Psoas muscle (tissue), 7 donors: ENCODE measurements at regions not wholly inside any gene's neighbourhood (a gene's known extent, or its start where the extent isn't known, plus 50 kb on each side); places are given as distances from the start of the nearest gene placed in this dataset.

Source experiments
- ATAC-seq, 4 donors: fragments of 200-7000 bp; cut with Tn5 transposase; one replicate each; pipeline ENCODE4 v1.9.1; 2020; ENCODE audit warnings: moderate library complexity in 3 of 4, mild to moderate bottlenecking in 2 of 4
- DNase-seq, 2 donors: peaks; one replicate each; pipeline ENCODE4 v3.0.0-alpha.2; 2020
- H3K27ac ChIP-seq: fragments of 200-600 bp; one replicate; pipeline ENCODE4 v1.8.0; 2022
- H3K27me3 ChIP-seq, 3 donors: fragments of 200-600 bp in 1 of 3; one replicate each; pipeline versions ENCODE4 v1.6.1 to v1.8.0; 2013 to 2022; ENCODE audit warnings: low read length in 2 of 3, mild to moderate bottlenecking in 2 of 3, moderate library complexity in 1 of 3; ENCODE audit not compliant: insufficient read depth in 3 of 3
- H3K36me3 ChIP-seq, 2 donors: fragments of 200-600 bp in 1 of 2; one replicate each; pipeline versions ENCODE4 v1.6.1 to v1.8.0; 2013 to 2022; ENCODE audit warnings: low read depth in 1 of 2, mild to moderate bottlenecking in 1 of 2, moderate library complexity in 1 of 2; ENCODE audit not compliant: insufficient read depth in 1 of 2
- H3K4me1 ChIP-seq: fragments of 200-600 bp; one replicate; pipeline ENCODE4 v1.8.0; 2022
- H3K4me3 ChIP-seq: fragments of 200-600 bp; one replicate; pipeline ENCODE4 v1.8.0; 2022; ENCODE audit warnings: mild to moderate bottlenecking
- H3K9me3 ChIP-seq: fragments of 200-600 bp; one replicate; pipeline ENCODE4 v1.8.0; 2022
- WGBS, 3 donors: extraction: QIAGEN DNeasy Blood & Tissue Kit; methylation state at CpG; one replicate each; pipeline versions ENCODE4 v1.1.6 to v1.1.7; 2013; 5-methylcytosine and 5-hydroxymethylcytosine counted together
- intact Hi-C, 2 donors: fragments of 100-400 bp; cut with DNase I; formaldehyde crosslinking; loops; one replicate each; pipeline versions ENCODE4 v1.11.0 to v1.14.2; 2022
- TF ChIP-seq, protein P1 (sequence below): fragments of 200-600 bp; IDR thresholded peaks from one replicate; pipeline ENCODE4 v1.8.0; 2022; ENCODE audit warnings: antibody characterized with exemption
- donor health status: healthy with polysubstance abuse.
- donor health status: DM: no; HTN: no; CAD: no; lungs with moderate emphysema.
- donor health status: Bipolar disorder and iron deficiency.
- donor health status: healthy.
- donor health status: DM: yes; HTN: yes; CAD: no.
- donor health status: DM: no; HTN: no; CAD: no.
- donor health status: DM: yes; HTN: yes; CAD: no.

- no peaks in the 10 kb centered on the region for H3K4me1 ChIP-seq
- H3K27ac ChIP-seq: no peak overlapping the region
- 29 to 35% (median 32%) methylated on average over 4 of the region's 4 CpGs for WGBS, 3 donors
- ATAC-seq: no peak
- no peak for DNase-seq
- no peaks in the 10 kb centered on the region for H3K36me3 ChIP-seq
- intact Hi-C loops: no loop called here
- H3K4me3 ChIP-seq: no peak overlapping the region
- H3K9me3 ChIP-seq: no peaks in the 10 kb centered on the region
- H3K27me3 ChIP-seq: no peaks in the 10 kb centered on the region
- TF ChIP-seq, protein P1, sequence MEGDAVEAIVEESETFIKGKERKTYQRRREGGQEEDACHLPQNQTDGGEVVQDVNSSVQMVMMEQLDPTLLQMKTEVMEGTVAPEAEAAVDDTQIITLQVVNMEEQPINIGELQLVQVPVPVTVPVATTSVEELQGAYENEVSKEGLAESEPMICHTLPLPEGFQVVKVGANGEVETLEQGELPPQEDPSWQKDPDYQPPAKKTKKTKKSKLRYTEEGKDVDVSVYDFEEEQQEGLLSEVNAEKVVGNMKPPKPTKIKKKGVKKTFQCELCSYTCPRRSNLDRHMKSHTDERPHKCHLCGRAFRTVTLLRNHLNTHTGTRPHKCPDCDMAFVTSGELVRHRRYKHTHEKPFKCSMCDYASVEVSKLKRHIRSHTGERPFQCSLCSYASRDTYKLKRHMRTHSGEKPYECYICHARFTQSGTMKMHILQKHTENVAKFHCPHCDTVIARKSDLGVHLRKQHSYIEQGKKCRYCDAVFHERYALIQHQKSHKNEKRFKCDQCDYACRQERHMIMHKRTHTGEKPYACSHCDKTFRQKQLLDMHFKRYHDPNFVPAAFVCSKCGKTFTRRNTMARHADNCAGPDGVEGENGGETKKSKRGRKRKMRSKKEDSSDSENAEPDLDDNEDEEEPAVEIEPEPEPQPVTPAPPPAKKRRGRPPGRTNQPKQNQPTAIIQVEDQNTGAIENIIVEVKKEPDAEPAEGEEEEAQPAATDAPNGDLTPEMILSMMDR: no peak
Observed at GRCh38 chr4:19375136-19375804, 876.4 kb upstream of the SLIT2 start.

DNA sequence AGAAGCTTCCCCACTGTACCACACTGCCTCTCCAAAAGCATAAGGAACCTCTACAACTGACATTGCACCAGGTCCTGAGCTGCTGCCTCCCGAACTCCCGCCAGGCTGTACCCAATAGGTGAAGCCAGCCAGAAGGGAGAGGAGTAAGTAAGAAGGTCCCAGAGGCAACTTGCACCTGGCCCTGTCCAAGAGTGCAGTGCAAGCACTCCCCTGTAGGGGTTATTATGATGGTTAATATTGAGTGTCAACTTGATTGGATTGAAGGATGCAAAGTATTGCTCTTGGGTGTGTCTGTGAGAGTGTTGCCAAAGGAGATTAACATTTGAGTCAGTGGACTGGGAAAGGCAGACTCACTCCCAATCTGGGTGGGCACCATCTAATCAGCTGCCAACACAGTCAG is 879.3 kb upstream of the SLIT2 start:
- no peaks in the 10 kb centered on the region for H3K27me3 ChIP-seq
- ATAC-seq: no peak
- H3K4me3 ChIP-seq: no peak overlapping the region
- 92 to 98% (median 97%) methylated on average over 2 of the region's 2 CpGs for WGBS, 3 donors
- intact Hi-C loops: no loop called here
- H3K9me3 ChIP-seq: no peaks in the 10 kb centered on the region
- no peak for DNase-seq
- H3K27ac ChIP-seq: no peak overlapping the region
- no peaks in the 10 kb centered on the region for H3K4me1 ChIP-seq
- no peaks in the 10 kb centered on the region for H3K36me3 ChIP-seq
- TF ChIP-seq, protein P1: no peak

- ATAC-seq: no peak
- intact Hi-C loops: no loop called here
- TF ChIP-seq, protein P1: no peak
- no peak overlapping the region for H3K4me3 ChIP-seq
- H3K36me3 ChIP-seq: no peaks in the 10 kb centered on the region
- H3K4me1 ChIP-seq: no peaks in the 10 kb centered on the region
- DNase-seq: no peak
- 82 to 85% (median 84%) methylated on average over 3 of the region's 3 CpGs for WGBS, 3 donors
- no peaks in the 10 kb centered on the region for H3K27me3 ChIP-seq
- H3K9me3 ChIP-seq: no peaks in the 10 kb centered on the region
- H3K27ac ChIP-seq: no peak overlapping the region
Observed at GRCh38 chr4:19368800-19369199, 882.9 kb upstream of the SLIT2 start.

DNA sequence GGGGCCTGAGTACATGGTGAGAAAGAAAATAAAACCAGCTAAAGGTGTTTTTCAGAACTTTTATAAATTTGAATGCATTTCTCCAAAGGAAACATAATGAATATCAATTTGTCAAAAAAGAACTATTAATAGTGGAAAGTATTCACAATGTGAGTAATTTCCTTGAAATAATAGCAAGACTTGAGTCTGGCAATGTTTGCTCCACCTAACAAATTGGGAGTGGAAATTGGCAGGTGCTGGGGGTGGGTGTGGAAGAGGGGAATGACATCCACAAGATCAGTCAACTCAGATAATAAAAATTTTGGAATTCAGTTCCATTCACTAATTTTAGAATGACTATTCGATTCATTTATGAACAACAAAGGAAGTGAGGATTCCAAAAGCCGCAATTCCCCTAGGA is 884.8 kb upstream of the SLIT2 start:
- Histone ChIP-seq H3K27me3 (no peaks in the 10 kb centered on the region), H3K36me3 (no peaks in the 10 kb centered on the region), H3K27ac (no peak overlapping the region), H3K4me1 (no peaks in the 10 kb centered on the region), H3K4me3 (no peak overlapping the region), H3K9me3 (no peaks in the 10 kb centered on the region)
- TF ChIP-seq, protein P1: no peak
- WGBS, 3 donors: 62 to 75% (median 70%) methylated on average over 2 of the region's 2 CpGs
- intact Hi-C loops: no loop called here
- DNase-seq: no peak
- ATAC-seq: no peak

DNA sequence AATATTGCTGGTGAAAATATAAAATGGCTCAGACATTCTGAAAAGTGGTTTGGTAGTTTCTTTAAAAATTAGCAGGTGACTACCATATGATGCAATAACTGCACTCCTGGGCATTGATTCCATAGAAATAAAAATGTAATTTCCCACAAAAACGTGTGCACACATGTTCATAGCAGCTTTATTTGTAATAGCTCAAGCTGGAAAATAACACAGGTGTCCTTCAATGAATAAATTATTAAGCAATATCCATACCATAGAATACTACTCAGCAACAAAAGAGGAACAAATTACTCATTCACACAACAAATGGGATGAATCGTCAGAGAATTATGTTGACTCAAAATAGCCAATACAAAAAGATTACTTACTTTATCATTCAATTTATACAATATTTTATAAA is 893.7 kb upstream of the SLIT2 start:
- no peak overlapping the region for H3K27ac ChIP-seq
- H3K36me3 ChIP-seq: no peaks in the 10 kb centered on the region
- H3K27me3 ChIP-seq: no peaks in the 10 kb centered on the region
- 48 to 53% (median 52%) methylated on average over 2 of the region's 2 CpGs for WGBS, 3 donors
- ATAC-seq (no peak), DNase-seq (no peak)
- H3K9me3 ChIP-seq: no peaks in the 10 kb centered on the region
- TF ChIP-seq, protein P1: no peak
- no peaks in the 10 kb centered on the region for H3K4me1 ChIP-seq
- intact Hi-C loops: no loop called here
- no peak overlapping the region for H3K4me3 ChIP-seq
